GM10266 (cell line): ENCODE measurements at regions not wholly inside any gene's neighbourhood (a gene's known extent, or its start where the extent isn't known, plus 50 kb on each side); places are given as distances from the start of the nearest gene placed in this dataset.
"Not testable (repeated sequence)": the region's sequence is repeated elsewhere in the genome, so short reads cannot be mapped to it uniquely, and the experiment has no call there.

Source experiments
- DNase-seq: peaks from one replicate; pipeline ENCODE4 v3.0.0; 2012; ENCODE audit errors: extremely low spot score
- TF ChIP-seq, protein P1 (sequence below): IDR thresholded peaks from 2 replicates; pipeline ENCODE4 v1.5.1; 2012; ENCODE audit warnings: mild to moderate bottlenecking, low read depth; ENCODE audit not compliant: control insufficient read depth, insufficient read depth; ENCODE audit errors: missing control alignments

DNA sequence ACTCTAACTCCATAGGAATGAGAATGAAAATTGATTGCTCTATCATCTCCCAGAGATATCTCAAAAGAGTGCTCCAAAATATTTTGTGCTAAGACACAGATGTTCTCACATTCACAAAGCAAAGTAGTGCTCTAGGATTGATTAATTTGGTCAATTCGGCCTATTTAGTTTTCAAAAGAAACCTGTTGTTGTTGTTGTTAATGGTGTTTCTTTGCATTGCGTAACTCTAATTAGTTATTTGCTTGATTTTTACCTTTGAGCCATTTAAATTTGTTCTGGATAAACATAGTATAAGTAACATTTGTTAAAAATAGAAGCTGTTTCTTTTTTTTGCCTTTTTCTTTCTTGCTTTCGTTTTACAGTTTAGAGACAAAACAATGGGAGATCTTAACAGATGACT, 382.5 kb downstream of the CAAP1 start:
- TF ChIP-seq, protein P1, sequence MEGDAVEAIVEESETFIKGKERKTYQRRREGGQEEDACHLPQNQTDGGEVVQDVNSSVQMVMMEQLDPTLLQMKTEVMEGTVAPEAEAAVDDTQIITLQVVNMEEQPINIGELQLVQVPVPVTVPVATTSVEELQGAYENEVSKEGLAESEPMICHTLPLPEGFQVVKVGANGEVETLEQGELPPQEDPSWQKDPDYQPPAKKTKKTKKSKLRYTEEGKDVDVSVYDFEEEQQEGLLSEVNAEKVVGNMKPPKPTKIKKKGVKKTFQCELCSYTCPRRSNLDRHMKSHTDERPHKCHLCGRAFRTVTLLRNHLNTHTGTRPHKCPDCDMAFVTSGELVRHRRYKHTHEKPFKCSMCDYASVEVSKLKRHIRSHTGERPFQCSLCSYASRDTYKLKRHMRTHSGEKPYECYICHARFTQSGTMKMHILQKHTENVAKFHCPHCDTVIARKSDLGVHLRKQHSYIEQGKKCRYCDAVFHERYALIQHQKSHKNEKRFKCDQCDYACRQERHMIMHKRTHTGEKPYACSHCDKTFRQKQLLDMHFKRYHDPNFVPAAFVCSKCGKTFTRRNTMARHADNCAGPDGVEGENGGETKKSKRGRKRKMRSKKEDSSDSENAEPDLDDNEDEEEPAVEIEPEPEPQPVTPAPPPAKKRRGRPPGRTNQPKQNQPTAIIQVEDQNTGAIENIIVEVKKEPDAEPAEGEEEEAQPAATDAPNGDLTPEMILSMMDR, result no peak
- DNase-seq, result no peak

GRCh38 chr9:26508897-26509296, 383.7 kb downstream of the CAAP1 start:
- TF ChIP-seq, protein P1, result no peak
- DNase-seq, result no peak

DNA sequence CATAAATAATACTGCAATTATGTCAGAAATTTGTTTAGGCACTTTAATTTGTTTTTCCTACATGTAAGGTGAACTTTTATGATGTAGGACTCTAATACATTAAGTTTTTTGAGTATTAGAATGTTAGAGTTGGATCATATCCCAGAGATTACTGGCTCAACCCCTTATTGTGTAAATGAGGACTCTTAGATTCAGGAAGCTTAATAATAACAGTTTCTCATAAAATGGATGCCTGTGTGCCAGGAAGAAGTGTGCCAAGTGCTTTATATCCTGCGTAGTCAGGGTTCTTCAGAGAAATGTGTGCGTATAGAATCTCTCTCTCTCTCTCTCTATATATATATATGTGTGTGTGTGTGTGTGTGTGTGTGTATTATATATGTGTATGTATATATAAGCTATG, 388.5 kb downstream of the CAAP1 start:
- DNase-seq, result no peak
- TF ChIP-seq, protein P1, result no peak

- TF ChIP-seq, protein P1, result no peak
- DNase-seq, result no peak
Measured at GRCh38 chr9:26502311-26502710, 390.3 kb downstream of the CAAP1 start.

DNA sequence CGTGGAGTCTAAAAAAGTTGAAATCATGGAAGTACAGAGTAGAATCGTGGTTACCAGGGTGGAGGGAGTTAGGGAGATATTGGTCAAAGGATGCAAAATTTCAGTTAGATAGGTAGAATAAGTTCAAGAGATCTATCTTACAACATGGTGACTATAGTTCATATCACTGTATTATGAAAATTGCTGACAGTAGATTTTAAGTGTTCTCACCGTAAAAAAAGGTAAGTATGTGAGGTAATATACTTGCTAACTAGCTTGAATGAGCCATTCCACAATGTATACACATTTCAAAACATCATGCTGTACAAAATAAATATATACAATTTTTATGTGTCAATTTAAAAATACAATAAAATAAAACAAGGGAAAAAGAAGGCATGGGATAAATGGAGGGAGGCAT, 392.1 kb downstream of the CAAP1 start:
- no peak for DNase-seq
- TF ChIP-seq, protein P1, result no peak

DNA sequence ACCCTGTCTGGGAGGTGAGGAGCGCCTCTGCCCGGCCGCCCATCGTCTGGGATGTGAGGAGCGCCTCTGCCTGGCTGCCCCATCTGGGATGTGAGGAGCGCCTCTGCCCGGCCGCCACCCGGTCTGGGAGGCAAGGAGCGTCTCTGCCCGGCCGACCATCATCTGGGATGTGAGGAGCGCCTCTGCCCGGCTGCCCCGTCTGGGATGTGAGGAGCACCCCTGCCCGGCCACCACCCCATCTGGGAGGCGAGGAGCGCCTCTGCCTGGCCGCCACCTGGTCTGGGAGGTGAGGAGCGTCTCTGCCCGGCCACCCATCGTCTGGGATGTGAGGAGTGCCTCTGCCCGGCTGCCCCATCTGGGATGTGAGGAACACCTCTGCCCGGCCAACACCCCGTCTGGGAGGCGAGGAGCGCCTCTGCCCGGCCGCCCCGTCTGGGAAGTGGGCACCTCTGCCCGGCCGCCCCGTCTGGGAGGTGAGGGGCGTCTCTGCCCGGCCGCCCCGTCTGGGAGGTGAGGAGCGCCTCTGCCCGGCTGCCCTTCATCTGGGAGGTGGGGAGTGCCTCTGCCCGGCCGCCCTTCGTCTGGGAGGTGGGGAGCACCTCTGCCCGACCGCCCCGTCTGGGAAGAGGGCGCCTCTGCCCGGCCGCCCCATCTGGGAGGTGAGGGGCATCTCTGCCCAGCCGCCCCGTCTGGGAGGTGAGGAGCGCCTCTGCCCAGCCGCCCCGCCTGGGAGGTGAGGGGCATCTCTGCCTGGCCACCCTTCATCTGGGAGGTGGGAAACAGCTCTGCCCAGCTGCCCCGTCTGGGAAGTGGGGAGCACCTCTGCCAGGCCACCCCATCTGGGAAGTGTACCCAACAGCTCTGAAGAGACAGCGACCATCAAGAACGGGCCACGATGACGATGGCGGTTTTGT, 399.7 kb downstream of the CAAP1 start:
- not testable (repeated sequence) for DNase-seq

- DNase-seq, result not testable (repeated sequence)
Measured at GRCh38 chr9:26491922-26492607, 400.5 kb downstream of the CAAP1 start.

DNA sequence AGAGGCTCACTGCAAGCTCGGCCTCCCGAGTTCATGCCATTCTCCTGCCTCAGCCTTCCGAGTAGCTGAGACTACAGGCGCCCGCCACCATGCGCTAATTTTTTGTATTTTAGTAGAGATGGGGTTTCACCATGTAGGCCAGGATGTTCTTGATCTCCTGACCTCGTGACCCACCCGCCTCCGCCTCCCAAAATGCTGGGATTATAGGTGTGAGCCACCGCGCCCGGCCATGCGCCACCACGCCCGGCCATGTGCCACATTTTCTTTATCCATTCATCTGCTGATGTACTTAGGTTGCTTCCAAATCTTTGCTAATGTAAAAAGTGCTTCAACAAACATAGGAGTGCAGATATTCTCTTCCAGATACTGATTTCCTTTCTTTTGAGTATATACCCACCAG, 408.6 kb downstream of the CAAP1 start:
- no peak for DNase-seq
- TF ChIP-seq, protein P1, result no peak
